ENCODE measurements at regions not wholly inside any gene's neighbourhood (a gene's known extent, or its start where the extent isn't known, plus 50 kb on each side); places are given as distances from the start of the nearest gene placed in this dataset.

GRCh38 chr5:158139161-158139560, 280.2 kb upstream of the CLINT1 start:
- no peak for TF ChIP-seq CTCF (conservative IDR thresholded peaks at IDR 0.05)
- Mint-ChIP-seq H3K4me3 (no peak overlapping the region), H3K27ac (peak overlapping the region; percentile 49), H3K4me1 (peaks cover 54% of the 10 kb centered on the region), H3K36me3 (ENCODE audit: low read depth) (no peaks in the 10 kb centered on the region), H3K27me3 (ENCODE audit: insufficient read depth) (no peaks in the 10 kb centered on the region), H3K9me3 (no peaks in the 10 kb centered on the region)
- Histone ChIP-seq H3K36me3 (ENCODE audit: control insufficient read depth, insufficient read depth, low read length) (no peaks in the 10 kb centered on the region), H3K4me1 (ENCODE audit: control insufficient read depth, insufficient read depth, low read length) (peaks cover 10% of the 10 kb centered on the region), H3K27me3 (ENCODE audit: control insufficient read depth, insufficient read depth, low read length, poor library complexity, severe bottlenecking) (no peaks in the 10 kb centered on the region), H3K27ac (ENCODE audit: low read depth, low read length) (no peak overlapping the region), H3K9me3 (ENCODE audit: control insufficient read depth, low read length) (no peaks in the 10 kb centered on the region), H3K9ac (ENCODE audit: extremely low read depth, low read length, poor library complexity, severe bottlenecking) (no peak overlapping the region), H3K4me3 (ENCODE audit: low read length) (no peak overlapping the region)
- 99 to 100% methylated on average over 2 to 4 of the region's 4 CpGs for WGBS, 2 experiments (ENCODE audit: insufficient coverage in 1 of 2, insufficient read length in 1 of 2)
- DNase-seq: no peak

DNA sequence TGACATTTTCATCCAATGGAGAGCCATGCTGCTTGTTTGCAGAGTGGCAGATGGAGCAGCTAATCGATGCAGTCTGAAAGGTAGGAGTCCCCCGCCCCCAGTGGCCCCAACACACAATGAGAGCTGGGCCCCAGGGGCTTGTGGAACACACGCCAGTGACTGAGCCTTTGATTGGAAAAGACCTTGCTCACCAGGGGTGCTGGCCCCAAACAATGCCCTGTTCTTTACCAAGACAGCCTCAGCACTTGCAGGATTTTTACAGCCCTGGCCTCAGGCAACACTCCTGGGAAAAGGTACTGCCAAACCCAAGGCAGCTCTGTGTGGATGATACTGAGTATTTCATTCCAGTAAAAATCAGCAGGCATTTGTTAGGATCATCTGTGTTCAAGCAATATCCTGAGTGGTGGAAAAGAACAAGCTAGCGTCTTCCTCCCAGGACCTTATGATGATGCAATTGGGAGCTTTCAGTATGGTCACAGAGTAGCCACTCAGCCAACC, 276.8 kb upstream of the CLINT1 start:
- H3K36me3 Mint-ChIP-seq (ENCODE audit: low read depth): no peaks in the 10 kb centered on the region
- no peaks in the 10 kb centered on the region for H3K27me3 ChIP-seq (ENCODE audit: control insufficient read depth, insufficient read depth, low read length, poor library complexity, severe bottlenecking)
- H3K27ac ChIP-seq (ENCODE audit: low read depth, low read length): peak overlapping the region; percentile 39
- H3K4me3 ChIP-seq (ENCODE audit: low read length): no peak overlapping the region
- 50 to 52% methylated on average over 2 to 4 of the region's 4 CpGs for WGBS, 2 experiments (ENCODE audit: insufficient coverage in 1 of 2, insufficient read length in 1 of 2)
- no peak overlapping the region for H3K9ac ChIP-seq (ENCODE audit: extremely low read depth, low read length, poor library complexity, severe bottlenecking)
- no peaks in the 10 kb centered on the region for H3K36me3 ChIP-seq (ENCODE audit: control insufficient read depth, insufficient read depth, low read length)
- H3K27ac Mint-ChIP-seq: peak overlapping the region; percentile 83
- peaks cover 58% of the 10 kb centered on the region for H3K4me1 Mint-ChIP-seq
- H3K27me3 Mint-ChIP-seq (ENCODE audit: insufficient read depth): no peaks in the 10 kb centered on the region
- DNase-seq: peak; percentile 93
- H3K4me3 Mint-ChIP-seq: no peak overlapping the region
- H3K4me1 ChIP-seq (ENCODE audit: control insufficient read depth, insufficient read depth, low read length): peaks cover 10% of the 10 kb centered on the region
- no peaks in the 10 kb centered on the region for H3K9me3 Mint-ChIP-seq
- no peak for TF ChIP-seq CTCF (conservative IDR thresholded peaks at IDR 0.05)
- H3K9me3 ChIP-seq (ENCODE audit: control insufficient read depth, low read length): no peaks in the 10 kb centered on the region

- H3K4me3 ChIP-seq (ENCODE audit: low read length): no peak overlapping the region
- Mint-ChIP-seq H3K27me3 (ENCODE audit: insufficient read depth) (no peaks in the 10 kb centered on the region), H3K36me3 (ENCODE audit: low read depth) (no peaks in the 10 kb centered on the region), H3K27ac (no peak overlapping the region), H3K4me3 (no peak overlapping the region), H3K4me1 (peaks cover 38% of the 10 kb centered on the region), H3K9me3 (no peaks in the 10 kb centered on the region)
- WGBS, 2 experiments (ENCODE audit: insufficient coverage in 1 of 2, insufficient read length in 1 of 2): 100% methylated on average over 1 of the region's 1 CpG; no CpG with 5 or more reads in 1 of the 2 experiments
- no peak overlapping the region for H3K27ac ChIP-seq (ENCODE audit: low read depth, low read length)
- no peaks in the 10 kb centered on the region for H3K36me3 ChIP-seq (ENCODE audit: control insufficient read depth, insufficient read depth, low read length)
- H3K9me3 ChIP-seq (ENCODE audit: control insufficient read depth, low read length): no peaks in the 10 kb centered on the region
- H3K9ac ChIP-seq (ENCODE audit: extremely low read depth, low read length, poor library complexity, severe bottlenecking): no peak overlapping the region
- DNase-seq: no peak
- no peaks in the 10 kb centered on the region for H3K27me3 ChIP-seq (ENCODE audit: control insufficient read depth, insufficient read depth, low read length, poor library complexity, severe bottlenecking)
- TF ChIP-seq CTCF (conservative IDR thresholded peaks at IDR 0.05): no peak
- peaks cover 10% of the 10 kb centered on the region for H3K4me1 ChIP-seq (ENCODE audit: control insufficient read depth, insufficient read depth, low read length)
Measured at GRCh38 chr5:158133369-158133768, 274.4 kb upstream of the CLINT1 start.

Data from endodermal cell (in vitro differentiated cells).